SK-N-SH (cell line): ENCODE measurements at regions not wholly inside any gene's neighbourhood (a gene's known extent, or its start where the extent isn't known, plus 50 kb on each side); places are given as distances from the start of the nearest gene placed in this dataset.

Experiments
- CTCF ChIA-PET: fragments of 300-600, 350-600 bp; formaldehyde crosslinking; extraction: SDS; loops from one replicate; lab custom pipeline; 2021; lab: Yijun Ruan, JAX
- POLR2A ChIA-PET: fragments of 350-600 bp; sonication (Branson Sonifier 250); formaldehyde crosslinking; extraction: SDS; loops from one replicate; lab custom pipeline; 2020; ENCODE audit warnings: antibody characterized with exemption, inconsistent platforms; lab: Yijun Ruan, JAX
- DNase-seq: peaks from one replicate; pipeline ENCODE4 v3.0.0; 2012
- H2AFZ ChIP-seq: fragments of 200-600 bp; sonication (generic); 2 replicates; pipeline ENCODE4 v1.8.1; 2016; ENCODE audit warnings: antibody characterized with exemption, mild to moderate bottlenecking, low read depth
- H3F3A ChIP-seq: fragments of 200-600 bp; sonication (generic); replicated peaks from 2 replicates; pipeline ENCODE3; 2016; ENCODE audit warnings: antibody characterized with exemption, mild to moderate bottlenecking; ENCODE audit not compliant: insufficient read depth
- H3K27ac ChIP-seq, 2 experiments: fragments of 200-500 bp in 1 of 2; fragments of 200-600 bp in 1 of 2; sonication (Bioruptor generic) in 1 of 2; sonication (generic), shearing (Covaris generic) in 1 of 2; 2 replicates each; pipeline versions ENCODE4 v1.5.1 to v1.6.1; 2014 to 2016; ENCODE audit warnings: low read depth in 2 of 2, inconsistent platforms in 1 of 2, low read length in 1 of 2, mild to moderate bottlenecking in 1 of 2, mixed read lengths in 1 of 2
- H3K27me3 ChIP-seq: fragments of 200-600 bp; sonication (generic), shearing (Covaris generic); 2 replicates; pipeline ENCODE4 v1.6.1; 2016; ENCODE audit warnings: mixed run types; ENCODE audit not compliant: insufficient read depth
- H3K36me3 ChIP-seq, 2 experiments: fragments of 200-500 bp in 1 of 2; fragments of 200-600 bp in 1 of 2; sonication (Bioruptor generic) in 1 of 2; sonication (generic) in 1 of 2; replicated peaks in 1 of 2; 2 replicates each; pipeline versions ENCODE3 to v1.5.1; 2014 to 2016; ENCODE audit warnings: low read length in 1 of 2, mild to moderate bottlenecking in 1 of 2; ENCODE audit not compliant: insufficient read depth in 2 of 2, control insufficient read depth in 1 of 2
- H3K4me1 ChIP-seq, 2 experiments: fragments of 200-500 bp in 1 of 2; fragments of 200-600 bp in 1 of 2; sonication (Bioruptor generic) in 1 of 2; sonication (generic), shearing (Covaris generic) in 1 of 2; 2 replicates each; pipeline versions ENCODE4 v1.5.1 to v1.6.1; 2014 to 2016; ENCODE audit warnings: low read depth in 1 of 2, low read length in 1 of 2, mixed run types in 1 of 2; ENCODE audit not compliant: insufficient read depth in 2 of 2, control insufficient read depth in 1 of 2
- H3K4me2 ChIP-seq: fragments of 200-600 bp; sonication (generic), shearing (Covaris generic); 2 replicates; pipeline ENCODE4 v1.6.1; 2017; ENCODE audit warnings: mixed run types
- H3K4me3 ChIP-seq, 2 experiments: fragments of 200-500 bp in 1 of 2; fragments of 200-600 bp in 1 of 2; sonication (Bioruptor generic) in 1 of 2; sonication (generic), shearing (Covaris generic) in 1 of 2; 2 replicates each; pipeline versions ENCODE4 v1.5.1 to v1.8.1; 2014 to 2016; ENCODE audit warnings: low read depth in 2 of 2, inconsistent platforms in 1 of 2, low read length in 1 of 2, mild to moderate bottlenecking in 1 of 2, mixed read lengths in 1 of 2, moderate library complexity in 1 of 2
- H3K79me2 ChIP-seq: fragments of 200-600 bp; sonication (generic); 2 replicates; pipeline ENCODE4 v1.8.1; 2017; ENCODE audit warnings: mild to moderate bottlenecking; ENCODE audit not compliant: insufficient read depth
- H3K9ac ChIP-seq: fragments of 200-600 bp; sonication (generic); 2 replicates; pipeline ENCODE4 v1.6.1; 2017; ENCODE audit warnings: mixed run types
- H3K9me2 ChIP-seq: fragments of 200-600 bp; sonication (generic); 2 replicates; pipeline ENCODE4 v1.6.1; 2017; ENCODE audit warnings: mixed run types
- H3K9me3 ChIP-seq: fragments of 200-600 bp; sonication (generic); 2 replicates; pipeline ENCODE4 v1.6.1; 2017; ENCODE audit warnings: mixed run types, mild to moderate bottlenecking, moderate library complexity
- H4K20me1 ChIP-seq: fragments of 200-600 bp; sonication (generic); 2 replicates; pipeline ENCODE4 v1.6.1; 2017; ENCODE audit warnings: mild to moderate bottlenecking, mixed run types; ENCODE audit not compliant: insufficient read depth
- CTCF ChIP-seq: fragments of 200-600 bp; sonication (generic); IDR thresholded peaks from 2 replicates; pipeline ENCODE4 v1.6.1; 2017; ENCODE audit warnings: antibody characterized with exemption, mild to moderate bottlenecking, moderate library complexity
- ELF1 ChIP-seq: IDR thresholded peaks from 2 replicates; pipeline ENCODE4 v1.4.0; 2012
- EP300 ChIP-seq, 2 experiments: IDR thresholded peaks; 2 replicates each; pipeline versions ENCODE4 v1.4.0 to v1.6.1; 2012; ENCODE audit warnings: borderline replicate concordance in 1 of 2, low read depth in 1 of 2, low read length in 1 of 2
- GABPA ChIP-seq: IDR thresholded peaks from 2 replicates; pipeline ENCODE4 v1.4.0; 2012; ENCODE audit warnings: low read depth, mild to moderate bottlenecking
- GATA2 ChIP-seq: sonication (generic); formaldehyde crosslinking; IDR thresholded peaks from 2 replicates; pipeline ENCODE4 v1.5.0; 2020; ENCODE audit warnings: mild to moderate bottlenecking, missing genetic modification reagents
- JUND ChIP-seq: IDR thresholded peaks from 2 replicates; pipeline ENCODE4 v1.4.0; 2012
- NFIC ChIP-seq: IDR thresholded peaks from 2 replicates; pipeline ENCODE4 v1.4.0; 2012; ENCODE audit warnings: borderline replicate concordance
- POLR2AphosphoS5 ChIP-seq: IDR thresholded peaks from 2 replicates; pipeline ENCODE4 v1.6.1; 2012; ENCODE audit warnings: low read depth, low read length
- TAF1 ChIP-seq: IDR thresholded peaks from 2 replicates; pipeline ENCODE4 v1.6.1; 2012; ENCODE audit warnings: low read depth, mild to moderate bottlenecking, low read length, moderate library complexity, borderline replicate concordance
- YY1 ChIP-seq: IDR thresholded peaks from 2 replicates; pipeline ENCODE4 v1.4.0; 2012; ENCODE audit warnings: low read depth, mild to moderate bottlenecking
- WGBS: methylation state at CpG from one replicate; pipeline ENCODE4 v1.1.6; 2017; ENCODE audit warnings: low lambda C conversion rate; 5-methylcytosine and 5-hydroxymethylcytosine counted together

GRCh38 chr4:151883747-151884146, 122.9 kb upstream of the GATB start:
- ChIA-PET POLR2A (interaction anchor here (0.9 kb wide), 1 partner anchor 469 kb away, joined by 3 read pairs; no protein-coding TSS in a partner anchor), CTCF (interaction anchor here (1.1 kb wide), 1 partner anchor 16 kb away, joined by 3 read pairs; no protein-coding TSS in a partner anchor)
- no peaks in the 10 kb centered on the region; a peak in 1 of 4 replicates for H3K4me1 ChIP-seq
- H3K27me3 ChIP-seq = no peaks in the 10 kb centered on the region
- no peak overlapping the region for H2AFZ ChIP-seq
- 31% methylated on average over 4 of the region's 4 CpGs for WGBS
- H3K4me3 ChIP-seq = no peak overlapping the region
- no peak overlapping the region for H3K9ac ChIP-seq
- H3K27ac ChIP-seq = no peak overlapping the region
- no peaks in the 10 kb centered on the region for H3F3A ChIP-seq
- H3K4me2 ChIP-seq = no peak overlapping the region
- H3K9me2 ChIP-seq = no peaks in the 10 kb centered on the region
- DNase-seq = no peak
- no peaks in the 10 kb centered on the region for H3K9me3 ChIP-seq
- no peaks in the 10 kb centered on the region for H4K20me1 ChIP-seq
- H3K36me3 ChIP-seq = no peaks in the 10 kb centered on the region
- H3K79me2 ChIP-seq = no peaks in the 10 kb centered on the region
- TF ChIP-seq EP300 (IDR thresholded peaks at IDR 0.05; ENCODE audit: borderline replicate concordance in 1 of 2, low read depth in 1 of 2, low read length in 1 of 2) = no peak
- no peak for TF ChIP-seq GATA2 (CRISPR knock-in tag)
- no peak for TF ChIP-seq GABPA
- TF ChIP-seq ELF1 = no peak
- no peak for TF ChIP-seq YY1
- TF ChIP-seq TAF1 = no peak
- no peak for TF ChIP-seq NFIC
- TF ChIP-seq CTCF = no peak

GRCh38 chr4:151882072-151882803, 121.4 kb upstream of the GATB start:
- Histone ChIP-seq H3F3A (no peaks in the 10 kb centered on the region), H3K27ac (no peak overlapping the region), H3K4me2 (no peak overlapping the region), H3K9ac (no peak overlapping the region), H2AFZ (no peak overlapping the region), H3K36me3 (no peaks in the 10 kb centered on the region), H3K4me1 (no peaks in the 10 kb centered on the region; a peak in 1 of 4 replicates), H4K20me1 (no peaks in the 10 kb centered on the region), H3K27me3 (no peaks in the 10 kb centered on the region), H3K9me3 (no peaks in the 10 kb centered on the region), H3K9me2 (no peaks in the 10 kb centered on the region), H3K4me3 (no peak overlapping the region), H3K79me2 (no peaks in the 10 kb centered on the region)
- DNase-seq = no peak
- TF ChIP-seq POLR2AphosphoS5 = no peak
- no peak for TF ChIP-seq JUND
- ChIA-PET CTCF (no interaction called here), POLR2A (no interaction called here)
- WGBS = 54% methylated on average over 9 of the region's 9 CpGs
